HG03025 (cell line): ENCODE measurements at regions not wholly inside any gene's neighbourhood (a gene's known extent, or its start where the extent isn't known, plus 50 kb on each side); places are given as distances from the start of the nearest gene placed in this dataset.

Experiments
- ATAC-seq: cut with Tn5 transposase; IDR thresholded peaks from one replicate; pipeline ENCODE4 v1.9.1; 2021; ENCODE audit warnings: mild to moderate bottlenecking, moderate library complexity; ENCODE audit not compliant: unreplicated experiment, low FRiP score

DNA sequence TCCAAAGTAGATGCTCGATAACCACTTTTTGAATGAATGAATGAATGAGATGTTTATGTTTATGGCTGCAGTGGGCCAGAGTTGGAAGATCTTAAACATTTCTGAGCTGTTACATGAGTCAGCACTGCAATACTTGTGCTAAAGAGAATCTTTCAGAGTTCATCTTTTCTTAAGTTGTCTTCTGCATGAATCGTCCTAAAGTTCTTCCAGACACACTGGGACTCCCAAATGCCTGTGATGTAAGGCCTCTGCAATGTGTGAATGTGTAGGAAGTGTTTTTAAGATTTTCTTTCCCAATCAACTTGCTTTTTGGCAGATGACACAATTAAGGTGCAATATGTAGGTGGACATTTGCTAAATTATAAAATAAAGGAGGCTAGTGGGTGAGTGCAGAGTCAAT is 50.3 kb upstream of the TRIM9 start:
- ATAC-seq: no peak

DNA sequence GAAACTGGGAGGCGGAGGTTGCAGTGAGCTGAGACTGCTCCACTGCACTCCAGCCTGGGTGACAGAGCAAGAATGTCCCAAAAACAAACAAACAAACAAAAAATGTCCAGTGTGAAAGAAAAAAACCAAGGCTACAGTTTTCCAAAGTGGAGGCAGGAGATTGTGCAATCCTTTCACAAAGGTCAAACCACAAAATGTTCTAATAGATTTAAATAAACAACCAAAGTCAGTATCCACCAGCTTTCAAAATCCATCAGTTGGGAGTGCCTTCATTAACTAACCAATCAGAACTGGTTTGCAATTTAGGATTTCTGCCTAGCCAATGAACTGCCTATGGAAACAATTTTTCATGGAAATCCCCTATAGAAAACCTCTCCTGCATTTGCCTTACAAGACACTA is 52.3 kb upstream of the TRIM9 start:
- no peak for ATAC-seq

DNA sequence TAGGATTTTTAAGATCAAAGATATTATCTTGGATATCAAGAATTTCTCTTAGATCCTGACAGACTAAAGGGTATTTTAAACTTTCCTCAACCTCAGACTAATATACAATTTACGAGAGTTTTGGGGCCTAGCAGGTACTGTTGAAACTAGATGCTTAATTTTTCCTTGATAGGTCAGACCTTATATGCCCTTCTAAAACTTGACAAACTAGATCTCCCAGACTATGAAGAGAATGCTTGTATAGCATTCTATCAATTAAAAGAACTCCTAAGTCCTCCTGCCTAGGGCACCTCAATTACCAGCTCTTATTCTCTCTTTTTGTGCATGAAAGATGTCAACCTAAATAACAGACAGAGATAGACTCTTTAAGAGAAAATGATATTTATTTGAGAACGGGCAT is 60.4 kb upstream of the TRIM9 start:
- no peak for ATAC-seq

DNA sequence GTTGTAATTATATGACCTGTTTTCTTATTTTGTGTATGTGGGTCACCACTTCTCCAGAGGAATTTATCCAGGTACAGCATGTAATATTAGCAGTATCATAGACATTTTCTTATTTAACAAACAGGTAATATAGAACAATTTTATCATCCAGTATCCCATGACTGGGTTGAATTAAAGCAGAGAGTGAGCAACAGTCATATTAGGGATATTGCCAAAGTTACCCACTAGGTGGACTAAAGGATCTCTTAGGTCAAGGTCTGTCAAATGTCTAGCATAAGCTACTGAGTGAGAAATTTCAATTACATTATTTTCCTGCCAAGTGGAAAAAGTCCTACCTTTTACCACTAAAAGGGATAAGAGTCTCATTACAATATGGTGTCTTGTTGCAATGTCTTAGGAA is 62.1 kb upstream of the TRIM9 start:
- ATAC-seq: no peak

DNA sequence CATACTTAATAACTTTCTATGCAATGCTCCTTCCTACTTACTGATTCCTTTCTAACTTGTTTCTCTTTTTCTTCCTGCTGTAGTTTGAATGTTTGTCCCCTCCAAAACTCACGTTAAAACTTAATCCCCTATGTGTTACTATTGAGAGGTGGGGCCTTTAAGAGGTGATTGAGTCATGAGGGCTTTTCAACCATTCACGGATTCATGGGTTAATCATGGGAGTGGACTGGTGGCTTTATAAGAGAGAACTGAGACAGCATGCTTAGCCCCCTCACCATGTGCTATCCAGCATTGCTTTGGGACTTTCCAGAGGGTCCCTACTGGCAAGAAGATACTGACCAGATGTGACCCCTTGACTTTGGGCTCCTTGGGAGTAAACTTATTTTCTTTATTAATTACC is 66.0 kb upstream of the TRIM9 start:
- no peak for ATAC-seq

DNA sequence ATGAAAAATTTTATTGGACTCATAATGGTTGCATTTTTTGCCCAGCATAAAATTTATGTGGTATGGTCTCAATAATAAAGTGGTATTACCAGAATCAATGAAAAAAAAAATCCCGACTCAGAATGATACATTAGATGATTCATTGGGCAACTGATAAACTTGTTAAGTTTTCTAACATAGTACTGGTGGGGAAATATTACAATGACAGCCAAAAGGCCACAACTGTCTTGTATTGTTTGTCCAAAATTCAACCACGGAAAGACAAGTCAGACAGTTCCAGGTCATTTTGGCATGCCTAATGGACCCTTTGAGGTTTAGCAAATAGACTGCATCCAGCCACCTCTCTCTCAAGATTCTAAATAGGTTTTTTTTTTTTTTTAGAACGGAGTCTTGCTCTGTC is 70.5 kb upstream of the TRIM9 start:
- no peak for ATAC-seq

DNA sequence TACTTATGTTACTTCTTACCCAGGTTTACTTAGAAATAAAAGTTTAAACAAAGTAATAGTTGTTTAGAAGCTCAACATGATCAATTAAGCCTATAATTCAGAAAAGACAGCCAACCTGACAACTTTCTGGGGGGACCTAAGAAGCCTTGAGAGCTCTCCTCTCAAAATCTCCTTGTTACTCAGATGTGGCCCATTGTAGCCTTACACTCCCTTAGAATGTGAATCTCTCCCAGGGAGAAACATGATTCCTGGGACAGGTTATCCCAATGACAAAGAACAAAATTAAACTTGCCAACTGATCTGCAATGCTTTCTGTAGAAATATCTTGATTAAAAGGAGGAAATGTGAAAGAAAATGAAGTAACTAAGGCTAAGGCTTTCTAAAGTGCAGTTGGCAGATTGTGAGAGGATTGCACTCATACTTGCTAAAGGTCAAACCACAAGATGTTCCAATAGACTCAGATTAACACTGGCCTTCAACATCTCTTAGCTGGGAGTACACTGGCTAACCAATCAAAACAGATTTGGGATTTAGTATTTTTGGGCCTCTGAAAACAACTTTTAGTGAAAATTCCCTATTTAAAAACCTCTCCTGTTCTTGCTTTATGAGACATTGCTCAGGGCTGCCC is 72.3 kb upstream of the TMX1 start:
- ATAC-seq: no peak

DNA sequence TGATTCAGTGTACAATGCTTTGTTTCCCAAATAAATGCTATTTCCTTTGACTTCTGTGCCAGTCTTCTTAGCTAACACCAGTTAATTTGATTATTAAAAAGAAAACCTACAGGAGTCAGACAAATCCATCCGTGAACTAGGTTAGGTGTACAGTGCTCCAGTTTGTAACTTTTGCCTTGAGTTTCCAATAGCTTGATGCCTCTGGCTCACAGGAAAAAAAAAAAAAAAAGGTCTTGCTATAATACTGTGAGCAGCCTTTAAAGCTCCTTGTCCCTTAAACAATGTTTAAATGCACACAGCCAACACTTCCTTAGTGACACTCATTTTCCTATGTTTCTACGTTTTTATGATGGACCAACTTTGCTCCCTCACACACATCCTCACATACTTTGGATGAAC is 71.8 kb upstream of the TMX1 start:
- no peak for ATAC-seq

DNA sequence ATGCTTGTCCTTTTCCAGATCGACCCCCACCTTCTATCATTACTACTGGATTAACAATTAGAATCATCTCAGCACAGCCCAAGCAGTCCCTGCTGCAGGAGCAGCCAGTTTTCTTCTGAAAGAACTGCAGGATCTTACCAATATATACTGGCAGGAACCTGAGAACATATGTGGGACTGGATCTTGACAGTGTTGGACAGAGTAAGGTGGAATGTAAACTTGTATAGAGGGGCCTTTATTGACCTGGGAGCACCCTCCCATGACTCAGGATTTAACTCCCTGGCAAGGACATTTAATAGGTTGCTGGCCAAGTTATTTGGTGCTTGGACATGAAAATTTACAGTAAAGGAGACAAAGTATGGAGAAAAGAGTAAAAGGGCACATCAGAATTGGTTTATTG is 66.2 kb upstream of the TMX1 start:
- ATAC-seq: no peak

DNA sequence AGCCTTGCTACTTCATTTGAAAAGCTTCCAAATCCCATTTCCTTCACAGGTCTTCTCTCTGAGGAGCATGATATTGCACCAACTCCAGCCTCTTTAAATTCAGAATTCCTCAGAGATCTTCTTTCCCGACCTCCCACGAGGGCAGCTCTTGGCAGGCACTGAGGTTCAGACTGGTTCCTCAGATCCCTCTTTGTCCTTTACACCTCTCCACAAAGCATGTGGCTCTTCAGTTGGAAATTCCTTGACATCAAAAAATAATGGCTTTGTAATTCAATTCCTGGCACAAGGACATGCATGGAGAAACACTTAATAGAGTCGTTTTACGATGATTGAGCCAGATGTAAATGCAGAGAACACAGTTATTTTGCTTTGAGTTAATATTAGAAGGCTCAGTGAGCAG is 63.2 kb upstream of the TMX1 start:
- ATAC-seq: no peak

DNA sequence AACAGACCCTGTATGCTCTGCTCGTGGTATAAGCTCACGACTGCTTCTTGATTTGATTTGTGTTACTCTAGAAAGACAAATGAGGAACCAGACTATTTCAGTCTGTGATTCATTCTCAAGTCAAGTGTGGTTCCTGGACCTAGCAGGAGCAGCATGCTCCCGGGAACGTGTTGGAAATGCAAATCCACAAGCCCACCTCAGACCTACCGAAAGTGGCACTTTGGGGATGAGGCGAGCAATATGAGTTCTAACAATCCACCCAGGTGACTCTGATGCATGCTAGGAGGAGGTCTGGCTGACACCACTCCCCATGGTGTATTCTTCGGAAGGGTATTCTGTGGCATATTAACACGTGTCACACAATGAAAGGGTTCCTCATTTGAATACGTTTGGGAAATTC is 59.5 kb upstream of the TMX1 start:
- peak; percentile 80 for ATAC-seq

DNA sequence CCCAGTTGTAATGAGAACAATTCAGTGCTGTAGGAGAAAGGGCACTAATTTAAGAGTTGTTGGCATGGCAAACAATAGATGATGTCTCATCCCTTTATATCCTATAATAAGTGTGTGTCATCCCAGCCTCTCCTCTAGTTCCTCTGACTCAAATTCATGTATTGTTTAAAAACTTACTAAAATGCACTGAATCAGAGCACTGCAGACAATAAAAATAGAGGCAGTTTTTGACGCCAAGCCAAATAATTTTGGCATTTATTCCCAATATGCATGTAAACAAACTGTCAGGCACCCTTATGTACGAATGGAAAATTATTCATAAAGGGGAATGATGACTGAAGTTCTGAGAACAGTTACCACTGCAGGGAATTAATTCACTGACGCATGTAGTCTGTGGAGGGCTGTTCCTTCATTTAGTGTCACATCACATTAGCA is 57.9 kb upstream of the TMX1 start:
- no peak for ATAC-seq

DNA sequence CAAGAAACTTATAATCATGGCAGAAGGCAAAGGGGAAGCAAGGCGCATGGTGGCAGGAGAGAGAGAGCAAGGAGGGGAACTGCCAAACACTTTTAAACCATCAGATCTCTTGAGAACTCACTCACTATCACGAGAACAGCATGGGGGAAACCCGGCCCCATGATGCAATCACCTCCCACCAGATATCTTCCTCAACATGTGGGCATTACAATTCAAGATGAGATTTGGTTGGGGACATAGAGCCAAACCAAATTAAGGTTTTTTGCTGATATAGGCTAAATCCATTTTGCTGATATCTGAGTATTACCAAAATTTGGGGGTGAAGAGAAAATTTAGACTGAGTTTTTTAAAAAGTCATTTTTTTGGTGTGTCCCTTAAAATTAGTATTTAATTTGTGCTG is 54.9 kb upstream of the TMX1 start:
- no peak for ATAC-seq

DNA sequence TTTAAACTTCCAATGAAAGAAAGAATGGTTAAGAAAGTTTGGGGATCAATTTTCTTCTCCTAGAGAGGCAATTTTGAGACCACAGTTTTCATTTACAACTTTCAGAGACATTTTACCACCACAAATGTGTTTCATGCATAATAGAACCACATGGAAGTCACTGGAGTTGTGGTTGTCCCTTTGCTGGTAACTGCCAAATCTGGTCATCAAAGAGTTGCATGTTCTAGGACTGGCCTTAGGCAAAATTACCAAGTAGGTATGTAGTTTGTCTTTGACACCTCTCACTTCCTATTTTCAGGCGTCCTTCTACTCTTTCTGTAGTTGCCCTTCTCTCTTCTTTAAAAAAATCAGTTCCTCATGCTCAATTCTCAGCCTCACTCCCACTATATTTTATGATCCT is 54.3 kb upstream of the TMX1 start:
- ATAC-seq: peak; percentile 86

DNA sequence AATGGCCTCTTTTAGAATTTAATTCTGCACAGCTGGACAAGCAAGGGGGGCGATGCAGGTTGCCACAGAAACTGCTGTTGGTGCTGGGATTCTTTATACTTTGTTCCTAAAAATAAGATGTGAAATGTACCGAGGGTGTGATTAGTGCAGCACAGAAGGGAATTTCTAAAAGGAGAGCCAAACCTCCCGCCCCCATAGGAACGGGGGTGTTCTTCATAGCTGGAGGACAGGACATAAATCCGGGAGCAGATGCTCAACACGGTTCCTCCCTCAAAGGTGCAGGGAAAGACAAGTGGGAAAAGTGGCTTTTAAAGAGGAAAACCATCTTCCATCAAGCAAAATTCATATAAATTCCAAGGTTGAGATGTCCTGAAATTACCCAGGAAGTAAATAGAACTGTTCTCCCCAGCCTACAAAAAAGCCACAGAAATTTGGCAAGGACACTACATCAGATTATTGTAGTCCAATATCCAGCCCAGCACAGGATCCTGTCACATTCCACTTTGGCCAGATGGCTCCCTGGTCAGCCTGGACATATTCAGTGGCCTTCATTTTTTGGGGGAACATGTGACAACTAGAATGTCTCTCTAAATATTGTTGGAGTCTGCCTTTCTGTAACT is 51.4 kb upstream of the TMX1 start:
- no peak for ATAC-seq

DNA sequence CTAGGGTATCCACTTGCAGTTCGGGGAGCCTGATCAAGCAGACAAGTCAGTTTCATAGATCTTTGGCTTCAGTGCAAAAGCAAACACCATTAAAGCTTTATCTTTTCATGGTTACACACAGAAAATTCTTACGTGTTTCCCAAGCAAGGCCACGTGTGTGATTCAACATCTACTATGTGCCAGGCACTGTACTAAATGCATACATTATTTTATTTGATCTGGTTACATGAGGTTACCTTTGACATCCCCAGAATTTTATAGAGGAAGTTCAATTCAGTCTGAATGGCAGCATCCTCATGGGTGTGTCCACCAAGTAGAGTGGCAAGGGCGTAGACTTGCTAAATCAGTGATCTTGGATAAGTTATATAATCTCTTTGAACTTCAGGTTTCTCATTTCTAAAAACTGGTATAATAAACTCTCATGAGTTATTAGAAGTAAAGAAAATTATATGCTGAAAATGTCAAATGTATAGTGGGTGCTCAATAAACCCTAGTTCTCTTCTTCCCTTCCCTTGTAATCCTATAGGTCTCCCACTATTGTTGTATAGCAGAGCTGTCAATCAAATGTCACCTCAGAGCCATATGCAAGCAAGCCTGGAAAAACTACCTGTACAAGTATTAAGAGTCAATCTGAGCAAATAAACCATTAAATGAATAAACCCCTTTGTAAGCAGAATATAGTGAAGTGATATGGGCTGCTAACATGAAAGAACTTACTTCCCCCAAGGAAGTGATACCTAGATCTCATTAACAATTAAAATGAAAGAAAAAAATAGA is 50.3 kb upstream of the TMX1 start:
- ATAC-seq: no peak
